ENCODE measurements at regions not wholly inside any gene's neighbourhood (a gene's known extent, or its start where the extent isn't known, plus 50 kb on each side); places are given as distances from the start of the nearest gene placed in this dataset.
"Not testable (repeated sequence)": the region's sequence is repeated elsewhere in the genome, so short reads cannot be mapped to it uniquely, and the experiment has no call there.

GRCh38 chr7:131797841-131798240, 241.4 kb upstream of the PODXL start:
- no peak for DNase-seq (ENCODE audit: low read depth)

GRCh38 chr7:131795400-131795799, 239.0 kb upstream of the PODXL start:
- no peak for DNase-seq (ENCODE audit: low read depth)

- DNase-seq (ENCODE audit: low read depth): no peak
Measured at GRCh38 chr7:131792311-131792710, 235.9 kb upstream of the PODXL start.

GRCh38 chr7:131787101-131787500, 230.7 kb upstream of the PODXL start:
- DNase-seq (ENCODE audit: low read depth): no peak

DNA sequence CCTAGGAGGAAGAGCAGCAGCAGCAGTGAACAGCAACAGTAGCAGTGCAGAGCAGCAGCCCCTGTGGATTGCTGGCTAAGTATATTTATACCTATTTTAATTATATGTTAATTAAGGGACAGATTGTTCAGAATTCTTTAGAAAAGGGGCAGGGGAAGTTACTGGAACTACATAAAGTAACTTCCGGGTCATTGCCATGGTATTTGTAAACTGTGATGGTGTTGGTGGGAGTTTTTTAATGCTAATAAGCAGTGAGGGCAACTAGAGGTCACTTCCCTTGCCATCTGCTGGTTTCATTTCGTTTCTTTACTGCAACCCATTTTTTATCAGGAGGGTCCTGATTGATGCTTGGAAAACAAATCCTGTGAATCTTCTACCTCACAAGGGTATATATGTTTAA, 229.8 kb upstream of the PODXL start:
- no peak for DNase-seq (ENCODE audit: low read depth)

GRCh38 chr7:131778601-131779000, 222.2 kb upstream of the PODXL start:
- no peak for DNase-seq (ENCODE audit: low read depth)

- no peak for DNase-seq (ENCODE audit: low read depth)
Measured at GRCh38 chr7:131774419-131775220, 218.2 kb upstream of the PODXL start.

DNA sequence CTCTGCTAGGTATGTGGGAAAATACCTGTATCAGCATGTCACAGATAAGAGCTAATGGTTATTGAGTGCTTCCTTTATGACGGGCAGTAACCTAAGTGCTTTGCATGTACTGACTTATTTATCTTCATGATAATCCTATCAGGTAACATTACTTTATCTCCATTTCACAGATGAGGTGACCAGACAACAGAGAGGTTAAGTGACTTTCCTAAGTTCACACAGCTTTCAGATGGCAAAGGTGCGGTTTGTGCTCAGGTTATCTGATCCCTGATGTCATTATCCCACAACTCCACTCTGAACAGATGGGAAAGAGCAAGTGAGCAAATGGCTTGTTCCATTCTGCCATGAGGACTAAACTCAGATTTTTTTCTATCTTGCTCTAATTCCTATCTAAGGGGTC, 217.0 kb upstream of the PODXL start:
- no peak for DNase-seq (ENCODE audit: low read depth)

GRCh38 chr7:131769241-131769640, 212.8 kb upstream of the PODXL start:
- peak; percentile 10 for DNase-seq (ENCODE audit: low read depth)

- no peak for DNase-seq (ENCODE audit: low read depth)
Measured at GRCh38 chr7:131767591-131767990, 211.2 kb upstream of the PODXL start.

- no peak for DNase-seq (ENCODE audit: low read depth)
Measured at GRCh38 chr7:131765575-131765974, 209.1 kb upstream of the PODXL start.

- no peak for DNase-seq (ENCODE audit: low read depth)
Measured at GRCh38 chr7:131764143-131764775, 207.8 kb upstream of the PODXL start.

GRCh38 chr7:131762753-131763152, 206.3 kb upstream of the PODXL start:
- DNase-seq (ENCODE audit: low read depth): no peak

DNA sequence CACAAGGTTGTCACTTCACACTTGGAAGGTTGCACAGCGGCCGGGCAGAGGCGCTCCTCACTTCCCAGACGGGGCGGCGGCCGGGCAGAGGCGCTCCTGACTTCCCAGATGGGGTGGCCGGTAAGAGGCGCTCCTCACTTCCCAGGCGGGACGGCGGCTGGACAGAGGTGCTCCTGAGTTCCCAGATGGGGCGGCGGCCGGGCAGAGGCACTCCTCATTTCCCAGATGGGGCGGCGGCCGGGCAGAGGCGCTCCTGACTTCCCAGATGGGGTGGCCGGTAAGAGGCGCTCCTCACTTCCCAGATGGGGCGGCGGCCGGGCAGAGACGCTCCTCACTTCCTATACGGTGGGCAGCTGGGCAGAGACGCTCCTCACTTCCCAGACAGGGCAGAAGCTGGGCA, 199.4 kb upstream of the PODXL start:
- DNase-seq (ENCODE audit: low read depth): not testable (repeated sequence)

DNA sequence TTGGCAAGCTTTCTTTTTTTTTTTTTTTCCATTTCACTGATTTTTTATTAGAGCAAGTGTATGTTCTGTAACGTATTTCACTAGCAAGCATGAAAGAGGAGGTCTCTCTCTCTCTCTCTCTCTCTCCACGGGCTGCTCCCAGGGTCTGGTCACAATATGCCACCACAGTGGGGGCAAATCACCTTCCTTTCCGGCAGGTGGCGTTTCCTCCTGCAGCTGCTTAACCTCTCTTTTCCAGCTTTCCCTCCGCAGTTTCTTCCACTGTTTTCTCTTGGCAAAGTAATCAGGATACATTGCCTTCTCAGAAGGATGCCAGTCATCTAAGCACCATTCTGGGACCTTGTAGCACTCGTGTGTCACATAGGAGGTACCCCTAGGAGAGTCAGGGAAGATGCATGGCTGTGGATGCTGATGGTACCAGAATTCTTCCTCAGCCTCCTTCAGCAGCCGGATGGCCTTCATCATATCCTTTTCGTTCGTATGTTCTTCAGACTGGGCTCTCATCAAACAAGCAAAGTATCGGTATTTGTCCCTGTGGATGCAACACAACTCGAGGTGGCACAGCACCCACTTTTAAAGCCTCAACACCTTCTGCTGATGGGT, 197.3 kb upstream of the PODXL start:
- peak; percentile 3 for DNase-seq (ENCODE audit: low read depth)

DNA sequence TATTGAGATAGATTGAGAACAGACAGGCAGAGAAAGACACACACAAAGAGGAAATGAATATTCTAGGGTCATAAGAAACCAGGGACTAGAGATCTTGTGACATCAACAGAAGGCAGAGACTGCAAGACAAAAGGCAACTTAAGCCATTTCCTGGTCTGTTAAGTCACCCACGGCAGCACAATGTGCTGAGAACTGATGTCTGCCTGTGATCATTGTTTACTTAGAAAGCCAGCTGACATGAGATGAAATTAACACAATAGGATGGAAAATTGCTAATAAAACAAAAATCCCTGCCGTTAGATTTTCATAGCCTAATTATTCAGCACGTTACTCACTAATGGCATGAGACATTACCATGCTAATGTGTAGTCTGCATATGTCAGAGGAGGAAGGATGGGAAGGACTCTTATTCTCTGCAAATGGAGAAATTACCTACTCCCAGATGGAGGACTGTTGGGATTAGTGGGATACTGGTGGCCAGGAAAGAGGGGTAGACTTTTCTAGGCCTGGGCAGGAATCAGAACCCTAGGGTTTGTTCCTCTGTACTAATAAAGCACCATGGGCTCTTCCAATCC, 191.3 kb upstream of the PODXL start:
- no peak for DNase-seq (ENCODE audit: low read depth)

- DNase-seq (ENCODE audit: low read depth): peak; percentile 12
Measured at GRCh38 chr7:131745390-131746248, 189.2 kb upstream of the PODXL start.

DNA sequence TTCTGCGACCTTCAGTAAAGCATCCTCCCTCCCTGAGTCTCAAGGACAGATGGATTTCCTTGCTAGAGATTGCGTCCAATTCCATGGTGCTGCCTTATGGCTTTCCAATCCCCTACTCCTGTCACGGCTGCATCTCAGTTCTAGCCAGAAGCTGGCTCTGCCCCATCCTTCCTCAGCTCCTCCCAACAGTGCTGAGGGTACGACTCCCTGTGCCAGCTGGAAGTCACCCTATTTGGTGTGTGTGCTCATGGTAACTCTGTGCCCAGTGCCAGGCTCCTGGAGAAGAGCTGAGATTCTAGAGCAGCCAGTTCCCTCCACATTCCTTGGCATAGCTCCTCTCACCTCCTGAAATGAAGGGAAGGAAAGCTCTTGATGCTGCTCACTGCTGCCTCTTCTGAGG, 185.0 kb upstream of the PODXL start:
- no peak for DNase-seq (ENCODE audit: low read depth)

DNA sequence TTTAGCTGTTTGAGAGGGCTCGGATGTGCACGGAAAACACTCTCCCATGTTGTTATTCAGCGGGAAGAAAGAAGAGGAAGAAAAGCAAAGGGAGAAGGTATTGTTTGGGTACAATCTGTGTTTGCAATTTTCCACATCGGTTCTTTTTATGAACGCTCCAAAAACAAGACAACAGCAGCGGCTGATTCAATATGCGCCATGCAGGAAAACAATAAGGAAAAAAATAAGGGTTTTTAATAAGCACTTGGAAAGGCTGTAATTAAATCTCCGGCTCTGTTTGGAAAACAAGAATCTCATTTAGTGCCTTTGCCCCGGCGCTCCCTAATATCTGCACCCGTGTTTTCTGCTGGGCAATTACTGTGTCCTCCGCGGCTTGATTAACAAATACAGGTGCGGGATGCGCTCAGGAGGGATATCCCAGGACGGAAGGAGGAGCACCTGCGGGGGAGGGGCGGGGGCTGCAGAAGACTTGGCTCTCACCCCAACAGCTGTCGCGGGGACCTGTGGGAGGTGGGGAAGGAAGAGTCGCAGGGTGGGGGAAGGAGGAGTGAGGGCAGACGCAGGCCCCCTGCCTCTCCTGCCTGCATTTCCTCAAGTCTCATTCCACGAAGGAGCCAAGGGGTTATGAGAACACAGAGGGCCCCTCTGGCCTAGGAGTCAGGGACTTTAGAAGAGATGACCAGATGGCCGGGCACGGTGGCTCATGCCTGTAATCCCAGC, 181.5 kb upstream of the PODXL start:
- no peak for DNase-seq (ENCODE audit: low read depth)

- no peak for DNase-seq (ENCODE audit: low read depth)
Measured at GRCh38 chr7:131735101-131735500, 178.7 kb upstream of the PODXL start.

- DNase-seq (ENCODE audit: low read depth): no peak
Measured at GRCh38 chr7:131733604-131734003, 177.2 kb upstream of the PODXL start.
